IMR-90 (cell line): ENCODE measurements at regions not wholly inside any gene's neighbourhood (a gene's known extent, or its start where the extent isn't known, plus 50 kb on each side); places are given as distances from the start of the nearest gene placed in this dataset.

Experiments
- ATAC-seq: fragments of 200-7000 bp; cut with Tn5 transposase; 2 replicates; pipeline ENCODE4 v1.9.1; 2020; ENCODE audit warnings: low read depth, mild to moderate bottlenecking, moderate library complexity
- BruUV-seq: library from RNA; stranded (reverse); fragments of 400-500 nt; replicated peaks from 2 replicates; lab custom pipeline; 2021; lab: Mats Ljungman, UMichigan
- CTCF ChIA-PET: fragments of 300-600 bp; formaldehyde crosslinking; extraction: SDS; loops from one replicate; lab custom pipeline; 2021; ENCODE audit warnings: antibody characterized with exemption; lab: Yijun Ruan, JAX
- POLR2A ChIA-PET: fragments of 300-600 bp; sonication (Branson Sonifier 250); formaldehyde crosslinking; loops from one replicate; lab custom pipeline; 2022; ENCODE audit warnings: antibody characterized with exemption; ENCODE audit not compliant: unreplicated experiment; lab: Charles Lee
- DNase-seq: peaks from one replicate; pipeline ENCODE4 v3.0.0; 2013
- H2AFZ ChIP-seq: replicated peaks from 2 replicates; pipeline ENCODE3; 2013; ENCODE audit warnings: low read length, mild to moderate bottlenecking; ENCODE audit not compliant: poor library complexity
- H2AK5ac ChIP-seq: 2 replicates; pipeline ENCODE4 v1.6.1; 2013; ENCODE audit warnings: low read depth, low read length, inconsistent platforms
- H2AK9ac ChIP-seq: replicated peaks from 2 replicates; pipeline ENCODE3; 2013; ENCODE audit warnings: mild to moderate bottlenecking, low read depth, low read length, moderate library complexity; ENCODE audit not compliant: poor library complexity
- H2BK120ac ChIP-seq: 2 replicates; pipeline ENCODE4 v1.6.1; 2013; ENCODE audit warnings: low read depth, low read length, inconsistent platforms
- H2BK15ac ChIP-seq: 3 replicates; pipeline ENCODE4 v1.6.1; 2013; ENCODE audit warnings: low read depth, low read length, inconsistent platforms
- H2BK20ac ChIP-seq: 2 replicates; pipeline ENCODE4 v1.6.1; 2013; ENCODE audit warnings: low read depth, mild to moderate bottlenecking, inconsistent platforms, low read length, moderate library complexity
- H2BK5ac ChIP-seq: 2 replicates; pipeline ENCODE4 v1.6.1; 2013; ENCODE audit warnings: mild to moderate bottlenecking, low read depth, low read length, inconsistent platforms; ENCODE audit not compliant: poor library complexity, severe bottlenecking
- H3K14ac ChIP-seq: replicated peaks from 2 replicates; pipeline ENCODE4 v1.6.1; 2013; ENCODE audit warnings: low read depth, low read length, inconsistent platforms
- H3K18ac ChIP-seq: 2 replicates; pipeline ENCODE4 v1.6.1; 2013; ENCODE audit warnings: low read depth, low read length, control low read depth
- H3K23ac ChIP-seq: 2 replicates; pipeline ENCODE4 v1.6.1; 2013; ENCODE audit warnings: low read depth, low read length, inconsistent platforms
- H3K27ac ChIP-seq: 2 replicates; pipeline ENCODE4 v1.5.1; 2013; ENCODE audit warnings: mild to moderate bottlenecking, control low read depth, low read length; ENCODE audit not compliant: insufficient read depth
- H3K27me3 ChIP-seq: 2 replicates; pipeline ENCODE4 v1.6.1; 2013; ENCODE audit warnings: low read length; ENCODE audit not compliant: control insufficient read depth, insufficient read depth
- H3K36me3 ChIP-seq: 2 replicates; pipeline ENCODE4 v1.6.1; 2013; ENCODE audit warnings: low read length, mixed read lengths; ENCODE audit not compliant: control insufficient read depth, insufficient read depth
- H3K4ac ChIP-seq: 2 replicates; pipeline ENCODE4 v1.6.1; 2013; ENCODE audit warnings: low read depth, low read length, inconsistent platforms
- H3K4me1 ChIP-seq: 2 replicates; pipeline ENCODE4 v1.6.1; 2013; ENCODE audit warnings: low read length, mixed read lengths; ENCODE audit not compliant: control insufficient read depth, insufficient read depth
- H3K4me2 ChIP-seq: 2 replicates; pipeline ENCODE4 v1.6.1; 2013; ENCODE audit warnings: low read depth, mild to moderate bottlenecking, control low read depth, low read length, moderate library complexity
- H3K4me3 ChIP-seq: 2 replicates; pipeline ENCODE4 v1.5.1; 2013; ENCODE audit warnings: low read depth, mild to moderate bottlenecking, control low read depth, low read length, moderate library complexity; ENCODE audit not compliant: insufficient read depth
- H3K56ac ChIP-seq: 2 replicates; pipeline ENCODE4 v1.6.1; 2013; ENCODE audit warnings: low read length, inconsistent platforms; ENCODE audit not compliant: insufficient read depth; ENCODE audit errors: extremely low read depth
- H3K79me1 ChIP-seq, 2 experiments: 2 replicates each; pipeline ENCODE4 v1.6.1; 2013; ENCODE audit warnings: low read length in 2 of 2, inconsistent platforms in 1 of 2, low read depth in 1 of 2
- H3K9ac ChIP-seq: 2 replicates; pipeline ENCODE4 v1.6.1; 2013; ENCODE audit warnings: low read depth, low read length, control low read depth
- H3K9me1 ChIP-seq: 2 replicates; pipeline ENCODE4 v1.6.1; 2013; ENCODE audit warnings: low read length, inconsistent platforms; ENCODE audit not compliant: insufficient read depth
- H3K9me3 ChIP-seq: 2 replicates; pipeline ENCODE4 v1.6.1; 2013; ENCODE audit warnings: low read length; ENCODE audit not compliant: control insufficient read depth, insufficient read depth
- H4K20me1 ChIP-seq: 2 replicates; pipeline ENCODE4 v1.6.1; 2013; ENCODE audit warnings: low read length, inconsistent platforms; ENCODE audit not compliant: insufficient read depth
- H4K5ac ChIP-seq: 2 replicates; pipeline ENCODE4 v1.6.1; 2013; ENCODE audit warnings: mild to moderate bottlenecking, low read depth, low read length, control low read depth
- H4K8ac ChIP-seq, 2 experiments: 2 replicates each; pipeline ENCODE4 v1.6.1; 2013; ENCODE audit warnings: low read depth in 2 of 2, low read length in 2 of 2, control low read depth in 1 of 2, inconsistent platforms in 1 of 2
- H4K91ac ChIP-seq: 2 replicates; pipeline ENCODE4 v1.6.1; 2013; ENCODE audit warnings: low read depth, low read length, inconsistent platforms; ENCODE audit not compliant: insufficient read depth
- CEBPB ChIP-seq: IDR thresholded peaks from 2 replicates; pipeline ENCODE4 v1.6.1; 2012; ENCODE audit warnings: low read depth, low read length, improper control_type of control experiment
- CHD1 ChIP-seq: IDR thresholded peaks from 2 replicates; pipeline ENCODE4 v1.6.1; 2012; ENCODE audit warnings: low read depth, low read length, improper control_type of control experiment
- ELK1 ChIP-seq: fragments of 150-350 bp; IDR thresholded peaks from 2 replicates; pipeline ENCODE4 v1.6.1; 2016; ENCODE audit warnings: low read depth, mild to moderate bottlenecking, low read length, moderate library complexity, borderline replicate concordance
- MAFK ChIP-seq: IDR thresholded peaks from 2 replicates; pipeline ENCODE4 v1.6.1; 2012; ENCODE audit warnings: low read depth, low read length, improper control_type of control experiment
- MAZ ChIP-seq: IDR thresholded peaks from 2 replicates; pipeline ENCODE4 v1.6.1; 2012; ENCODE audit warnings: low read depth, mild to moderate bottlenecking, low read length, improper control_type of control experiment, moderate library complexity, borderline replicate concordance
- MXI1 ChIP-seq: IDR thresholded peaks from 2 replicates; pipeline ENCODE4 v1.6.1; 2012; ENCODE audit warnings: low read depth, mild to moderate bottlenecking, low read length, moderate library complexity, borderline replicate concordance
- RAD21 ChIP-seq: IDR thresholded peaks from 2 replicates; pipeline ENCODE4 v1.6.1; 2012; ENCODE audit warnings: low read length, improper control_type of control experiment
- RCOR1 ChIP-seq: IDR thresholded peaks from 2 replicates; pipeline ENCODE4 v1.6.1; 2012; ENCODE audit warnings: mild to moderate bottlenecking, low read length, improper control_type of control experiment; ENCODE audit not compliant: insufficient replicate concordance
- RFX5 ChIP-seq: IDR thresholded peaks from 2 replicates; pipeline ENCODE4 v1.8.0; 2012; ENCODE audit warnings: low read depth, mild to moderate bottlenecking, low read length, moderate library complexity
- SMC3 ChIP-seq: fragments of 150-350 bp; IDR thresholded peaks from 2 replicates; pipeline ENCODE4 v1.6.1; 2016; ENCODE audit warnings: low read depth, mild to moderate bottlenecking, antibody characterized with exemption, low read length, moderate library complexity
- USF2 ChIP-seq: fragments of 150-350 bp; IDR thresholded peaks from 2 replicates; pipeline ENCODE4 v1.6.1; 2017; ENCODE audit warnings: mild to moderate bottlenecking, antibody characterized with exemption, low read length, low read depth
- WGBS, 2 experiments: methylation state at CpG; one replicate each; pipeline versions ENCODE4 v1.1.5 to v1.1.7; 2013; ENCODE audit warnings: missing lambda C conversion rate in 2 of 2; ENCODE audit not compliant: insufficient read length in 1 of 2; ENCODE audit errors: extremely low coverage in 2 of 2; 5-methylcytosine and 5-hydroxymethylcytosine counted together
- dilution Hi-C: fragments of 300-500 bp; cut with HindIII; formaldehyde crosslinking; loops from one replicate; pipeline ENCODE4 v1.14.3; 2018; ENCODE audit warnings: low sequenced_read_pairs; ENCODE audit not compliant: unreplicated experiment
- in situ Hi-C: fragments of 300-500 bp; cut with MboI; formaldehyde crosslinking; loops from 3 replicates; pipeline ENCODE4 v1.14.3; 2019; ENCODE audit warnings: low sequenced_read_pairs, inconsistent platforms, mixed read lengths
- intact Hi-C: fragments of 100-400 bp; cut with micrococcal nuclease; formaldehyde crosslinking; loops from 2 replicates; pipeline ENCODE4 v1.10.0; 2022

GRCh38 chr3:193803288-193803687 is 210.3 kb downstream of the OPA1 start:
- H2BK20ac ChIP-seq = no peak overlapping the region
- H2BK120ac ChIP-seq = no peak overlapping the region
- ChIA-PET CTCF (no interaction called here), POLR2A (no interaction called here)
- no peaks in the 10 kb centered on the region for H3K79me1 ChIP-seq
- no peak overlapping the region for H2AFZ ChIP-seq
- no peak overlapping the region for H2BK15ac ChIP-seq
- TF ChIP-seq RAD21 (no peak), RCOR1 (no peak), CHD1 (no peak), MAZ (no peak), RFX5 (no peak), MAFK (no peak), SMC3 (no peak), USF2 (no peak), ELK1 (no peak), MXI1 (no peak), CEBPB (no peak)
- H4K91ac ChIP-seq = no peak overlapping the region
- no peak overlapping the region for H3K14ac ChIP-seq
- intact Hi-C loops (no loop called here), dilution Hi-C loops (no loop called here), in situ Hi-C loops (no loop called here)
- no peak overlapping the region for H3K4ac ChIP-seq
- H2AK5ac ChIP-seq = no peak overlapping the region
- peaks cover 27% of the 10 kb centered on the region for H3K27me3 ChIP-seq
- no peak overlapping the region for H3K4me2 ChIP-seq
- ATAC-seq (no peak), DNase-seq (no peak)
- H3K9me1 ChIP-seq = no peaks in the 10 kb centered on the region
- H3K36me3 ChIP-seq = no peaks in the 10 kb centered on the region
- H3K27ac ChIP-seq = no peak overlapping the region
- no peak overlapping the region for H3K56ac ChIP-seq
- no peak overlapping the region for H3K9ac ChIP-seq
- no peak overlapping the region for H3K18ac ChIP-seq
- no peak overlapping the region for H4K8ac ChIP-seq
- no peak overlapping the region for H2BK5ac ChIP-seq
- 0 out of 2 replicates have a peak, but pooled peaks cover 3% of the 10 kb centered on the region for H4K20me1 ChIP-seq
- no TSS peak for BruUV-seq
- H2AK9ac ChIP-seq = no peak overlapping the region
- H3K4me1 ChIP-seq = no peaks in the 10 kb centered on the region
- no peak overlapping the region for H3K4me3 ChIP-seq
- no peak overlapping the region for H3K23ac ChIP-seq
- H4K5ac ChIP-seq = no peak overlapping the region
- no peaks in the 10 kb centered on the region for H3K9me3 ChIP-seq
- no CpG with 5 or more reads among the region's 4 CpGs for WGBS, 2 experiments
